GM23248 (cell line): ENCODE measurements at regions not wholly inside any gene's neighbourhood (a gene's known extent, or its start where the extent isn't known, plus 50 kb on each side); places are given as distances from the start of the nearest gene placed in this dataset.

ENCODE experiments used
- DNase-seq: peaks from one replicate; pipeline ENCODE4 v3.0.0-alpha.2; 2015
- H2AFZ ChIP-seq: fragments of 200-600 bp; sonication (generic); 2 replicates; pipeline ENCODE4 v1.6.1; 2016; ENCODE audit warnings: antibody characterized with exemption
- H3F3A ChIP-seq: fragments of 200-600 bp; sonication (generic); 2 replicates; pipeline ENCODE4 v1.6.1; 2016; ENCODE audit warnings: mild to moderate bottlenecking, antibody characterized with exemption, mixed run types; ENCODE audit not compliant: insufficient read depth
- H3K27ac ChIP-seq: fragments of 200-600 bp; sonication (generic); 2 replicates; pipeline ENCODE4 v1.5.1; 2016; ENCODE audit warnings: mild to moderate bottlenecking
- H3K27me3 ChIP-seq: fragments of 200-600 bp; sonication (generic); replicated peaks from 2 replicates; pipeline ENCODE4 v1.6.1; 2016; ENCODE audit warnings: mild to moderate bottlenecking; ENCODE audit not compliant: insufficient read depth
- H3K36me3 ChIP-seq: fragments of 200-600 bp; sonication (generic); 2 replicates; pipeline ENCODE4 v1.6.1; 2016; ENCODE audit warnings: low read depth, mild to moderate bottlenecking
- H3K4me1 ChIP-seq: fragments of 200-600 bp; sonication (generic); 2 replicates; pipeline ENCODE4 v1.6.1; 2016; ENCODE audit warnings: mild to moderate bottlenecking; ENCODE audit not compliant: insufficient read depth
- H3K4me2 ChIP-seq: fragments of 200-600 bp; sonication (generic); one replicate; pipeline ENCODE4 v1.6.1; 2016; ENCODE audit warnings: mild to moderate bottlenecking; ENCODE audit not compliant: unreplicated experiment
- H3K4me3 ChIP-seq: fragments of 200-600 bp; sonication (generic); 2 replicates; pipeline ENCODE4 v1.5.1; 2016; ENCODE audit warnings: mild to moderate bottlenecking
- H3K79me2 ChIP-seq: fragments of 200-600 bp; sonication (generic); 2 replicates; pipeline ENCODE4 v1.6.1; 2016; ENCODE audit warnings: mild to moderate bottlenecking; ENCODE audit not compliant: insufficient read depth
- H3K9ac ChIP-seq: fragments of 200-600 bp; sonication (generic); 2 replicates; pipeline ENCODE4 v1.6.1; 2016; ENCODE audit warnings: mild to moderate bottlenecking
- H3K9me2 ChIP-seq: fragments of 200-600 bp; sonication (generic); 2 replicates; pipeline ENCODE4 v1.6.1; 2016; ENCODE audit warnings: mixed run types, mild to moderate bottlenecking, moderate library complexity; ENCODE audit not compliant: insufficient read depth
- H3K9me3 ChIP-seq: fragments of 200-600 bp; sonication (generic); one replicate; pipeline ENCODE4 v1.6.1; 2017; ENCODE audit warnings: low read depth
- H4K20me1 ChIP-seq: fragments of 200-600 bp; sonication (generic); 2 replicates; pipeline ENCODE4 v1.6.0; 2016; ENCODE audit not compliant: insufficient read depth
- EZH2 ChIP-seq: fragments of 200-600 bp; sonication (generic); IDR thresholded peaks from 2 replicates; pipeline ENCODE4 v1.6.1; 2018; ENCODE audit warnings: antibody characterized with exemption, mild to moderate bottlenecking; ENCODE audit not compliant: insufficient read depth, poor library complexity, severe bottlenecking
- EZH2phosphoT487 ChIP-seq: fragments of 200-600 bp; sonication (generic); IDR thresholded peaks from 2 replicates; pipeline ENCODE4 v1.6.1; 2018; ENCODE audit warnings: antibody characterized with exemption, moderate library complexity, mild to moderate bottlenecking, low read depth; ENCODE audit not compliant: insufficient read depth
- WGBS, 2 experiments: methylation state at CpG; one replicate each; pipeline ENCODE4 v1.1.6; 2015 to 2017; ENCODE audit warnings: low lambda C conversion rate in 2 of 2, low coverage in 1 of 2; ENCODE audit errors: missing lambda C conversion rate in 2 of 2; 5-methylcytosine and 5-hydroxymethylcytosine counted together
- in situ Hi-C: fragments of 300-500 bp; cut with MboI; formaldehyde crosslinking; loops from 2 replicates; pipeline ENCODE4 v1.15.0; 2020

- H3K9ac ChIP-seq = no peak overlapping the region
- H3K9me2 ChIP-seq = no peaks in the 10 kb centered on the region
- no peaks in the 10 kb centered on the region for H3K4me1 ChIP-seq
- TF ChIP-seq EZH2phosphoT487 = no peak
- TF ChIP-seq EZH2 = no peak
- H2AFZ ChIP-seq = no peak overlapping the region
- no peaks in the 10 kb centered on the region for H3F3A ChIP-seq
- DNase-seq = no peak
- H3K4me3 ChIP-seq = no peak overlapping the region
- H3K4me2 ChIP-seq = no peak overlapping the region
- H3K9me3 ChIP-seq = no peaks in the 10 kb centered on the region
- H3K27me3 ChIP-seq = no peaks in the 10 kb centered on the region
- no peak overlapping the region for H3K27ac ChIP-seq
- WGBS, 2 experiments = 1 to 3% methylated on average over 6 of the region's 6 CpGs
- H3K36me3 ChIP-seq = no peaks in the 10 kb centered on the region
- no peaks in the 10 kb centered on the region for H3K79me2 ChIP-seq
- in situ Hi-C loops = no loop called here
- no peaks in the 10 kb centered on the region for H4K20me1 ChIP-seq
Measured at GRCh38 chr2:22481486-22482259, 903.3 kb upstream of the KLHL29 start.

- Histone ChIP-seq H3K27ac (no peak overlapping the region), H3K4me3 (no peak overlapping the region), H3K36me3 (no peaks in the 10 kb centered on the region), H3K4me1 (no peaks in the 10 kb centered on the region), H3K4me2 (no peak overlapping the region), H3K27me3 (no peaks in the 10 kb centered on the region), H3K79me2 (no peaks in the 10 kb centered on the region), H3F3A (no peaks in the 10 kb centered on the region), H3K9me3 (no peaks in the 10 kb centered on the region), H2AFZ (no peak overlapping the region), H3K9ac (no peak overlapping the region), H4K20me1 (no peaks in the 10 kb centered on the region), H3K9me2 (no peaks in the 10 kb centered on the region)
- no peak for DNase-seq
- TF ChIP-seq EZH2phosphoT487 = no peak
- TF ChIP-seq EZH2 = no peak
- WGBS, 2 experiments = 0 to 3% methylated on average over 2 of the region's 2 CpGs
- in situ Hi-C loops = no loop called here
Measured at GRCh38 chr2:22483036-22483435, 901.9 kb upstream of the KLHL29 start.

- Histone ChIP-seq H3K4me3 (no peak overlapping the region), H3K27ac (no peak overlapping the region), H4K20me1 (no peaks in the 10 kb centered on the region), H3K9me3 (no peaks in the 10 kb centered on the region), H3F3A (no peaks in the 10 kb centered on the region), H3K9ac (no peak overlapping the region), H3K4me1 (no peaks in the 10 kb centered on the region), H3K9me2 (no peaks in the 10 kb centered on the region), H3K79me2 (no peaks in the 10 kb centered on the region), H3K36me3 (no peaks in the 10 kb centered on the region), H3K4me2 (no peak overlapping the region), H3K27me3 (no peaks in the 10 kb centered on the region), H2AFZ (no peak overlapping the region)
- in situ Hi-C loops = no loop called here
- WGBS, 2 experiments = 7 to 9% methylated on average over 2 of the region's 2 CpGs
- DNase-seq = no peak
- TF ChIP-seq EZH2phosphoT487 (no peak), EZH2 (no peak)
Measured at GRCh38 chr2:22485486-22485885, 899.5 kb upstream of the KLHL29 start.

GRCh38 chr2:22486343-22486742, 898.6 kb upstream of the KLHL29 start:
- no peaks in the 10 kb centered on the region for H4K20me1 ChIP-seq
- H3K9me2 ChIP-seq = no peaks in the 10 kb centered on the region
- 5 to 8% methylated on average over 4 of the region's 4 CpGs for WGBS, 2 experiments
- in situ Hi-C loops = no loop called here
- no peaks in the 10 kb centered on the region for H3K79me2 ChIP-seq
- no peaks in the 10 kb centered on the region for H3K9me3 ChIP-seq
- no peak overlapping the region for H3K4me2 ChIP-seq
- H3F3A ChIP-seq = no peaks in the 10 kb centered on the region
- H3K4me1 ChIP-seq = no peaks in the 10 kb centered on the region
- no peak for TF ChIP-seq EZH2
- no peak for TF ChIP-seq EZH2phosphoT487
- H3K27me3 ChIP-seq = no peaks in the 10 kb centered on the region
- no peak overlapping the region for H3K9ac ChIP-seq
- no peak overlapping the region for H2AFZ ChIP-seq
- no peak overlapping the region for H3K4me3 ChIP-seq
- H3K36me3 ChIP-seq = no peaks in the 10 kb centered on the region
- H3K27ac ChIP-seq = no peak overlapping the region
- DNase-seq = no peak

- no peak overlapping the region for H3K4me3 ChIP-seq
- no peaks in the 10 kb centered on the region for H3K36me3 ChIP-seq
- no peaks in the 10 kb centered on the region for H3K9me3 ChIP-seq
- in situ Hi-C loops = no loop called here
- TF ChIP-seq EZH2 (no peak), EZH2phosphoT487 (no peak)
- H4K20me1 ChIP-seq = no peaks in the 10 kb centered on the region
- no peak for DNase-seq
- whole genome bisulfite sequencing, 2 experiments = 30 to 42% methylated on average over 2 of the region's 2 CpGs
- H3K27me3 ChIP-seq = no peaks in the 10 kb centered on the region
- no peak overlapping the region for H2AFZ ChIP-seq
- no peaks in the 10 kb centered on the region for H3F3A ChIP-seq
- H3K79me2 ChIP-seq = no peaks in the 10 kb centered on the region
- no peaks in the 10 kb centered on the region for H3K4me1 ChIP-seq
- H3K9me2 ChIP-seq = no peaks in the 10 kb centered on the region
- H3K4me2 ChIP-seq = no peak overlapping the region
- H3K27ac ChIP-seq = no peak overlapping the region
- no peak overlapping the region for H3K9ac ChIP-seq
Measured at GRCh38 chr2:22487036-22487435, 897.9 kb upstream of the KLHL29 start.
